Activated CD8-positive, alpha-beta memory T cell treated with anti-CD3 and anti-CD28 coated beads, Interleukin-2, amount 50 U/mL, for 48 hours (primary cell): ENCODE measurements at regions not wholly inside any gene's neighbourhood (a gene's known extent, or its start where the extent isn't known, plus 50 kb on each side); places are given as distances from the start of the nearest gene placed in this dataset.

Experiments used
- DNase-seq: peaks from one replicate; pipeline ENCODE4 v3.0.0-alpha.2; 2020

DNA sequence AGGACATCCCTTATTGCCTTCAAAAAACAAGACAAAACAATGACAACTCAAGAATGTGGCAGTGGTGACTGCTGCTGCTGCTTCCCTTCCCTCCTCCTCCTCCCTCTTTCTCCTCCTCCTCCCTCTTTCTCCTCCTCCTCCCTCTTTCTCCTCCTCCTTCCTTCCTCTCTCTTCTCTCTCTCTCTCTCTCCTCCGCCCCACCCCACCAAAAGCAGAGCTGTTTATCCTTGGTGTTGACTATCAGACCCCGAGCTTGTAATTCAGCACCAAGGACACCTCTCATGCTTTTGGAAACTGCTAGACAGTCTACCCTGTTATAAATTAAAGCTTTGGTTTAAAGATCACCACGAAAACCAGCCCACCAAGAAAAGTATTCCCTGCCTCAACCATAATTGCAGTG lies 72.4 kb upstream of the IFNAR2 start:
- DNase-seq = no peak

DNA sequence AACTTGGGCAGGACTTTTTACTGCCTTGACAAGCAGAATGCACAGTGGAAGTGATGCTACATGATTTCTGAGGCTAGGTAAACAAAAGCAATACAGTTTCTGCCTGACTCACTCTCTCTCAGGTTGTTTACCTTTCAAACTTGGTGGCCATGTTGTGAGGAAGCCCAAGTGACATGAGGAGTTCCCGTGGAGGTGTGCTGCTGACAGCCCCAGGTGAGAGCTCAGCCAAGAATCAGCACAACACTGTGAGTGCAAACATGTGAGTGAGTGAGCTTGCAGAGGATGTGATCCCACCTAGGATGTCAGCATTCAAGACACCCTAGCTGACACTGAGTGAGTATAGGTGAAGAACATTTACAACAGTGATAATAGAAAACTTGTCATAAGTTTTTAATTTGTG lies 71.1 kb upstream of the IFNAR2 start:
- no peak for DNase-seq

DNA sequence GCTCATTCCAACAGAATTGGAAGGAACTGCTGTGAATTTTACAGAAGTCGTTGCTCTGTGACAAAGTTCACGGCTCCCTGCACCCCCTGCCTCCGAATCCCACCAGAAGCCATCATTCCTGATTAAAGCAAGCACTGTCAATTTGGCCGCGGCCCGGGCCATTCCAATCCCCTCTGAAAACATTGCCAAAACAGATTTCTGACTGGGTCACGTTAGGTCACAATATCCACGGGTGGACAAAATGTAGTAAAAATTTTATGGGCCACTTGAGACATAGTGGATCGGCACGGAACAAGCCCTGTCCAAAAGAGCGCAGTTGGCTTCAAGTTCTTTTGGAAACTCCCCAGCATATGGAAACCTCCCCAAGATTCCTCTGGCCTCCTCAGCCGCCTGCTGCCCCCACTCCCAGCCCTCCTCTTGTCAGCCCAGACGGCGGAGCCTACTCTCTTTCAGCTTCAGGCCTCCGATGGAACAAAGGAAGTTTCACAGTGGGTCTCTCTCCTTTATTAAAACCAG lies 67.2 kb upstream of the IFNAR2 start:
- DNase-seq = no peak

- no peak for DNase-seq
Measured at GRCh38 chr21:33168886-33169285, 60.9 kb upstream of the IFNAR2 start.

GRCh38 chr21:33169359-33169758 lies 60.4 kb upstream of the IFNAR2 start:
- no peak for DNase-seq

GRCh38 chr21:33171616-33172169 lies 58.0 kb upstream of the IFNAR2 start:
- DNase-seq = no peak

GRCh38 chr21:33174756-33175155 lies 55.0 kb upstream of the IFNAR2 start:
- DNase-seq = no peak
